A549 (cell line): ENCODE measurements at regions not wholly inside any gene's neighbourhood (a gene's known extent, or its start where the extent isn't known, plus 50 kb on each side); places are given as distances from the start of the nearest gene placed in this dataset.

Source experiments
- ATAC-seq, 2 experiments: fragments of 200-7000 bp in 1 of 2; fragments of >200 bp in 1 of 2; cut with Nextera tagmentation in 1 of 2; cut with Tn5 transposase in 1 of 2; 3 replicates each; pipeline versions ENCODE4 v1.8.0 to v1.9.1; 2018 to 2020; ENCODE audit warnings: mild to moderate bottlenecking in 1 of 2, moderate library complexity in 1 of 2
- CTCF ChIA-PET: fragments of 300-600 bp; sonication (Branson Sonifier 250); formaldehyde crosslinking; extraction: SDS; loops from one replicate; lab custom pipeline; 2021; ENCODE audit warnings: antibody characterized with exemption, inconsistent platforms; lab: Yijun Ruan, JAX
- POLR2A ChIA-PET: fragments of 350-600 bp; formaldehyde crosslinking; extraction: SDS; loops from one replicate; lab custom pipeline; 2021; ENCODE audit warnings: antibody characterized with exemption, inconsistent platforms; lab: Yijun Ruan, JAX
- DNase-seq, 2 experiments: peaks; one replicate each; pipeline versions ENCODE4 v3.0.0 to v3.0.0-alpha.2; 2011 to 2016; ENCODE audit warnings: low read depth in 1 of 2, low spot score in 1 of 2
- FAIRE-seq: peaks from 2 replicates; lab custom pipeline; 2011; peaks lifted over from hg19 to GRCh38; lab: Jason Lieb, UNC
- H3K27ac ChIP-seq, 2 experiments: fragments of >200 bp; sonication (Bioruptor Twin); formaldehyde crosslinking; 3 replicates each; pipeline ENCODE4 v1.5.1; 2016 to 2017
- H3K4me1 ChIP-seq: fragments of >200 bp; sonication (Bioruptor Twin); formaldehyde crosslinking; 3 replicates; pipeline ENCODE4 v1.6.1; 2016
- H3K4me2 ChIP-seq: fragments of >200 bp; sonication (Bioruptor Twin); formaldehyde crosslinking; 3 replicates; pipeline ENCODE4 v1.6.1; 2016
- H3K4me3 ChIP-seq: fragments of >200 bp; sonication (Bioruptor Twin); formaldehyde crosslinking; 3 replicates; pipeline ENCODE4 v1.5.1; 2016
- H3K9me3 ChIP-seq: fragments of >200 bp; sonication (Bioruptor Twin); formaldehyde crosslinking; 3 replicates; pipeline ENCODE4 v1.6.1; 2016
- CEBPB ChIP-seq, 2 experiments: fragments of >200 bp in 1 of 2; sonication (Bioruptor Twin) in 1 of 2; formaldehyde crosslinking in 1 of 2; IDR thresholded peaks; 2 replicates each; pipeline ENCODE4 v1.6.1; 2012 to 2016
- CHD2 ChIP-seq: fragments of 150-350 bp; IDR thresholded peaks from 2 replicates; pipeline ENCODE4 v1.6.1; 2014; ENCODE audit warnings: low read length; ENCODE audit not compliant: partially characterized antibody
- CTCF ChIP-seq: fragments of >200 bp; sonication (Bioruptor Twin); formaldehyde crosslinking; IDR thresholded peaks from 3 replicates; pipeline ENCODE4 v1.5.1; 2016
- FOSL2 ChIP-seq, 2 experiments: fragments of 450-650 bp in 1 of 2; fragments of >200 bp in 1 of 2; sonication (Bioruptor Twin) in 1 of 2; formaldehyde crosslinking; IDR thresholded peaks; 2 replicates each; pipeline versions ENCODE4 v1.5.0 to v1.6.1; 2016 to 2020; ENCODE audit warnings: mild to moderate bottlenecking in 1 of 2, moderate library complexity in 1 of 2
- GATA3 ChIP-seq: IDR thresholded peaks from 2 replicates; pipeline ENCODE4 v1.6.1; 2012; ENCODE audit warnings: borderline replicate concordance
- HDAC2 ChIP-seq: fragments of 200-600 bp; sonication (generic); IDR thresholded peaks from 2 replicates; pipeline ENCODE4 v1.6.1; 2016
- HMGXB4 ChIP-seq: fragments of 250-450 bp; sonication (Bioruptor Pico); IDR thresholded peaks from 2 replicates; pipeline ENCODE4 v1.5.0; 2021; ENCODE audit warnings: mild to moderate bottlenecking, moderate library complexity, borderline replicate concordance
- HOXB5 ChIP-seq: fragments of 250-450 bp; sonication (Bioruptor Pico); IDR thresholded peaks from 2 replicates; pipeline ENCODE4 v1.5.0; 2020; ENCODE audit warnings: mild to moderate bottlenecking, moderate library complexity
- MAFK ChIP-seq: fragments of 450-650 bp; IDR thresholded peaks from 2 replicates; pipeline ENCODE4 v1.6.1; 2014; ENCODE audit not compliant: partially characterized antibody
- MAX ChIP-seq: IDR thresholded peaks from 2 replicates; pipeline ENCODE4 v1.6.1; 2012
- PBX3 ChIP-seq: IDR thresholded peaks from 2 replicates; pipeline ENCODE4 v1.6.1; 2012
- REST ChIP-seq: fragments of 200-600 bp; sonication (generic); IDR thresholded peaks from 2 replicates; pipeline ENCODE4 v1.6.1; 2016; ENCODE audit warnings: antibody characterized with exemption, mild to moderate bottlenecking, moderate library complexity
- ZNF302 ChIP-seq: fragments of 250-450 bp; sonication (Bioruptor Pico); IDR thresholded peaks from 2 replicates; pipeline ENCODE4 v1.9.0; 2021; ENCODE audit warnings: inconsistent platforms, mild to moderate bottlenecking, moderate library complexity
- WGBS: methylation state at CpG from one replicate; pipeline ENCODE4 v1.1.6; 2017; ENCODE audit errors: missing lambda C conversion rate; 5-methylcytosine and 5-hydroxymethylcytosine counted together

GRCh38 chr1:94602316-94602715, 60.8 kb upstream of the F3 start:
- Histone ChIP-seq H3K27ac (no peak overlapping the region), H3K4me3 (no peak overlapping the region), H3K4me2 (no peak overlapping the region), H3K9me3 (no peaks in the 10 kb centered on the region), H3K4me1 (peaks cover 2% of the 10 kb centered on the region)
- DNase-seq (no peak), FAIRE-seq (no peak), ATAC-seq (no peak)
- no peak for TF ChIP-seq REST
- no peak for TF ChIP-seq ZNF302 (CRISPR knock-in tag)
- TF ChIP-seq MAX, result no peak
- TF ChIP-seq HOXB5 (CRISPR knock-in tag), result no peak
- TF ChIP-seq PBX3, result no peak
- TF ChIP-seq CTCF, result no peak
- TF ChIP-seq MAFK, result no peak
- ChIA-PET CTCF (no interaction called here), POLR2A (no interaction called here)
- WGBS, result 91% methylated on average over 6 of the region's 9 CpGs

- H3K4me1 ChIP-seq, result no peaks in the 10 kb centered on the region
- CTCF ChIA-PET, result interaction anchor here (1.2 to 2.6 kb wide), 4 partner anchors 20 to 204 kb away, joined by 3 to 18 read pairs (median 5); no protein-coding TSS in a partner anchor
- no peak for FAIRE-seq
Measured at GRCh38 chr1:94600556-94600955, 59.0 kb upstream of the F3 start.

More at GRCh38 chr1:94600556-94600955, 59.0 kb upstream of the F3 start:
- DNase-seq, result no peak
- Histone ChIP-seq H3K9me3 (no peaks in the 10 kb centered on the region), H3K27ac (no peak overlapping the region), H3K4me2 (no peak overlapping the region), H3K4me3 (no peak overlapping the region)
- 58% methylated on average over 2 of the region's 2 CpGs for WGBS
- ATAC-seq, result no peak
- POLR2A ChIA-PET, result interaction anchor here (0.6 kb wide), 1 partner anchor 78 kb away, joined by 3 read pairs; no protein-coding TSS in a partner anchor
- TF ChIP-seq FOSL2 (IDR thresholded peaks at IDR 0.05) (no peak), FOSL2 (CRISPR knock-in tag; IDR thresholded peaks at IDR 0.05) (no peak), CHD2 (no peak), HMGXB4 (no peak), HDAC2 (no peak), GATA3 (no peak), HOXB5 (CRISPR knock-in tag) (no peak), CEBPB (IDR thresholded peaks at IDR 0.05) (no peak)
